HepG2 (cell line): ENCODE measurements at regions not wholly inside any gene's neighbourhood (a gene's known extent, or its start where the extent isn't known, plus 50 kb on each side); places are given as distances from the start of the nearest gene placed in this dataset.

Source experiments
- FOXC1 ChIP-seq: sonication (generic); formaldehyde crosslinking; IDR thresholded peaks from 2 replicates; pipeline ENCODE4 v1.8.0; 2022; ENCODE audit warnings: mild to moderate bottlenecking, missing genetic modification reagents, borderline replicate concordance
- PRDM10 ChIP-seq: sonication (generic); formaldehyde crosslinking; IDR thresholded peaks from 2 replicates; pipeline ENCODE4 v1.4.0; 2020; ENCODE audit warnings: low read depth, missing genetic modification reagents

- TF ChIP-seq PRDM10 (CRISPR knock-in tag): no peak
- TF ChIP-seq FOXC1 (CRISPR knock-in tag): no peak
These were observed 258.4 kb downstream of the BCOR start for GRCh38 chrX:39839371-39839770.
